ENCODE measurements at regions not wholly inside any gene's neighbourhood (a gene's known extent, or its start where the extent isn't known, plus 50 kb on each side); places are given as distances from the start of the nearest gene placed in this dataset.

DNA sequence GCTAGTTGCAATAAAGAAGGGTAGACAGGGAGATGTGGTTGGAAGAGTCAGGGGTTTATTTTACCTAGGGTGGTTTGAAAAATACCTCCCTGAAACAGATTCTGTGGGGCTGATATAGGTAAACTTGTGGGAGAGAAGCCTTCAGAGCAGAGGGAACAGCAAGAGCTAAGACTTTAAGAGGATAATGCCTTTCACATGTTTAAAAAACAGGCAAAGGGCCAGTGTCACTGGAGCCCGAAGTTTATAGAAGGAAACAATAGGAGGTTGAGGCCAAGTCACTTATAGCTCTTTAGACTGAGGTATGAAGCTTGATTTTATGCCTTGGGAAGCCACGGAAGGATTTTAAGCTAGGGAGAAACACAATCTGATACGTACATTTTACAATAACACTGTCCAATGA is 448.7 kb downstream of the TAFA4 start:
- no peak for DNase-seq (ENCODE audit: low spot score)
- H3K79me2 ChIP-seq (ENCODE audit: insufficient read depth, low read depth, low read length): no peaks in the 10 kb centered on the region
- H3K4me3 ChIP-seq (ENCODE audit: low read depth, low read length, poor library complexity, severe bottlenecking): no peak overlapping the region
- no peaks in the 10 kb centered on the region for H4K20me1 ChIP-seq (ENCODE audit: insufficient read depth, low read length)
- no peaks in the 10 kb centered on the region for H3K4me1 ChIP-seq (ENCODE audit: insufficient read depth, low read length, poor library complexity, severe bottlenecking)
- no peaks in the 10 kb centered on the region for H3K9me3 ChIP-seq (ENCODE audit: low read length)
- POLR2A ChIA-PET: no interaction called here
- TF ChIP-seq EZH2phosphoT487 (IDR thresholded peaks at IDR 0.05; ENCODE audit: borderline replicate concordance, low read depth, low read length): no peak
- TF ChIP-seq, protein P1, sequence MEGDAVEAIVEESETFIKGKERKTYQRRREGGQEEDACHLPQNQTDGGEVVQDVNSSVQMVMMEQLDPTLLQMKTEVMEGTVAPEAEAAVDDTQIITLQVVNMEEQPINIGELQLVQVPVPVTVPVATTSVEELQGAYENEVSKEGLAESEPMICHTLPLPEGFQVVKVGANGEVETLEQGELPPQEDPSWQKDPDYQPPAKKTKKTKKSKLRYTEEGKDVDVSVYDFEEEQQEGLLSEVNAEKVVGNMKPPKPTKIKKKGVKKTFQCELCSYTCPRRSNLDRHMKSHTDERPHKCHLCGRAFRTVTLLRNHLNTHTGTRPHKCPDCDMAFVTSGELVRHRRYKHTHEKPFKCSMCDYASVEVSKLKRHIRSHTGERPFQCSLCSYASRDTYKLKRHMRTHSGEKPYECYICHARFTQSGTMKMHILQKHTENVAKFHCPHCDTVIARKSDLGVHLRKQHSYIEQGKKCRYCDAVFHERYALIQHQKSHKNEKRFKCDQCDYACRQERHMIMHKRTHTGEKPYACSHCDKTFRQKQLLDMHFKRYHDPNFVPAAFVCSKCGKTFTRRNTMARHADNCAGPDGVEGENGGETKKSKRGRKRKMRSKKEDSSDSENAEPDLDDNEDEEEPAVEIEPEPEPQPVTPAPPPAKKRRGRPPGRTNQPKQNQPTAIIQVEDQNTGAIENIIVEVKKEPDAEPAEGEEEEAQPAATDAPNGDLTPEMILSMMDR (conservative IDR thresholded peaks at IDR 0.05; ENCODE audit: low read length): no peak
- H3K27ac ChIP-seq (ENCODE audit: low read depth, low read length, poor library complexity, severe bottlenecking): no peak overlapping the region
- H3K36me3 ChIP-seq (ENCODE audit: insufficient read depth, low read length): no peaks in the 10 kb centered on the region
- CTCF ChIA-PET (ENCODE audit: unreplicated experiment): no interaction called here
- intact Hi-C loops (cut with micrococcal nuclease; ENCODE audit: unreplicated experiment): no loop called here
- H3K9me2 ChIP-seq (ENCODE audit: insufficient read depth, low read length): no peaks in the 10 kb centered on the region
- H2AFZ ChIP-seq (ENCODE audit: low read length): no peak overlapping the region
- BruUV-seq (replicated peaks): no TSS peak
- H3K4me2 ChIP-seq (ENCODE audit: low read length): no peak overlapping the region

DNA sequence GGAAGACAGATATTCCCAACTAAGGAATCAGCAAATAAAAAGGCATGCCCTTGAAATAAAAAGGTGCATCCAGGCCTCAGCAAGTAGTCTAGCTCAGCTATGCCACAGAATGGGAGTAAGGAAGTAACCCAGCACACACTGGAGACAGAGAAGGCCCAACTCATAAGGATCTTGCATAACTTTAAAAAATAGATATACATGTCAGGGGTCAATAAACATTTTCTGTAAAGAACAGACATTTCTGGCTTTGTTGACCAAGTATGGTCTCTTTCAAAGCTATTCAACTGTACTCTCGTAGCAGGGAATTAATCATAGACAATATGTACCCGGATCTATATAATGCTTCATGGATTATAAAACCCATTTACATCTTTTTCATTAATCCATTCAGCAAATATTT is 449.3 kb downstream of the TAFA4 start:
- POLR2A ChIA-PET: no interaction called here
- TF ChIP-seq, protein P1 (conservative IDR thresholded peaks at IDR 0.05; ENCODE audit: low read length): no peak
- TF ChIP-seq EZH2phosphoT487 (IDR thresholded peaks at IDR 0.05; ENCODE audit: borderline replicate concordance, low read depth, low read length): no peak
- intact Hi-C loops (cut with micrococcal nuclease; ENCODE audit: unreplicated experiment): no loop called here

DNA sequence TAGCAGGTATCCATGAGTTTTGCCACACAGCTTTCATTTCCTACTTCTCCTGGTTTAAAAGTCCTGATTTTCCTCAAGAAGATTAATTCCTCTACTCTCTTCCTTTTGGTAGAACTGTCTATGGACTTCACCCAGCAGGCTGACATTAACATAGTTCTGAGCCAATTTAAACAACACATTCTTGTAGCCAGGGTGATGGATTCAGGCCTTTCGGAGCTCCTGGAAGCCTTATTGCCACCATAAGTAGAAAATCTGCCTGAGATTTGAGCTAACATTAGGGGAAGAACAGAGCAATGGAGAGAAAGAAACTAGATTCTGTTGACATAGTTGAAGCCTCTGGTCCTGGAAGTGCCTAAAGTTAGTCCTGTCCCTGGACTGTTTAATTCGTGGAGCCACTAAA is 449.8 kb downstream of the TAFA4 start:
- Histone ChIP-seq H3K4me1 (ENCODE audit: insufficient read depth, low read length, poor library complexity, severe bottlenecking) (no peaks in the 10 kb centered on the region), H3K27ac (ENCODE audit: low read depth, low read length, poor library complexity, severe bottlenecking) (no peak overlapping the region), H2AFZ (ENCODE audit: low read length) (no peak overlapping the region), H3K9me3 (ENCODE audit: low read length) (no peaks in the 10 kb centered on the region), H3K79me2 (ENCODE audit: insufficient read depth, low read depth, low read length) (no peaks in the 10 kb centered on the region), H3K4me2 (ENCODE audit: low read length) (no peak overlapping the region), H3K4me3 (ENCODE audit: low read depth, low read length, poor library complexity, severe bottlenecking) (no peak overlapping the region), H4K20me1 (ENCODE audit: insufficient read depth, low read length) (no peaks in the 10 kb centered on the region), H3K36me3 (ENCODE audit: insufficient read depth, low read length) (no peaks in the 10 kb centered on the region), H3K9me2 (ENCODE audit: insufficient read depth, low read length) (no peaks in the 10 kb centered on the region; the same call in 1 of the 2 replicates)
- no peak for DNase-seq (ENCODE audit: low spot score)
- no TSS peak for BruUV-seq (replicated peaks)
- TF ChIP-seq, protein P1 (conservative IDR thresholded peaks at IDR 0.05; ENCODE audit: low read length): no peak
- no peak for TF ChIP-seq EZH2phosphoT487 (IDR thresholded peaks at IDR 0.05; ENCODE audit: borderline replicate concordance, low read depth, low read length)
- ChIA-PET POLR2A (no interaction called here), CTCF (ENCODE audit: unreplicated experiment) (no interaction called here)
- intact Hi-C loops (cut with micrococcal nuclease; ENCODE audit: unreplicated experiment): no loop called here

More for the DNA sequence above, 449.3 kb downstream of the TAFA4 start:
- Histone ChIP-seq H3K79me2 (ENCODE audit: insufficient read depth, low read depth, low read length) (no peaks in the 10 kb centered on the region), H3K9me2 (ENCODE audit: insufficient read depth, low read length) (no peaks in the 10 kb centered on the region; the same call in 1 of the 2 replicates), H4K20me1 (ENCODE audit: insufficient read depth, low read length) (no peaks in the 10 kb centered on the region), H2AFZ (ENCODE audit: low read length) (no peak overlapping the region), H3K9me3 (ENCODE audit: low read length) (no peaks in the 10 kb centered on the region), H3K4me3 (ENCODE audit: low read depth, low read length, poor library complexity, severe bottlenecking) (no peak overlapping the region), H3K36me3 (ENCODE audit: insufficient read depth, low read length) (no peaks in the 10 kb centered on the region), H3K27ac (ENCODE audit: low read depth, low read length, poor library complexity, severe bottlenecking) (no peak overlapping the region), H3K4me1 (ENCODE audit: insufficient read depth, low read length, poor library complexity, severe bottlenecking) (no peaks in the 10 kb centered on the region), H3K4me2 (ENCODE audit: low read length) (no peak overlapping the region)
- no peak for DNase-seq (ENCODE audit: low spot score)
- no TSS peak for BruUV-seq (replicated peaks)
- CTCF ChIA-PET (ENCODE audit: unreplicated experiment): no interaction called here
